Hepatocyte (in vitro differentiated cells): ENCODE measurements at regions not wholly inside any gene's neighbourhood (a gene's known extent, or its start where the extent isn't known, plus 50 kb on each side); places are given as distances from the start of the nearest gene placed in this dataset.

Experiments used
- CTCF ChIP-seq: fragments of 200-600 bp; sonication (generic); IDR thresholded peaks from 2 replicates; pipeline ENCODE4 v1.5.1; 2016; ENCODE audit warnings: antibody characterized with exemption, mild to moderate bottlenecking; ENCODE audit not compliant: poor library complexity
- EZH2 ChIP-seq: fragments of 200-600 bp; sonication (generic); IDR thresholded peaks from 2 replicates; pipeline ENCODE4 v1.6.1; 2016; ENCODE audit warnings: antibody characterized with exemption, mild to moderate bottlenecking, borderline replicate concordance
- EZH2phosphoT487 ChIP-seq: fragments of 200-600 bp; sonication (generic); IDR thresholded peaks from one replicate; pipeline ENCODE4 v1.6.1; 2018; ENCODE audit warnings: antibody characterized with exemption, mild to moderate bottlenecking, low read depth, moderate library complexity; ENCODE audit not compliant: unreplicated experiment, severe bottlenecking

- TF ChIP-seq CTCF, result no peak
- no peak for TF ChIP-seq EZH2phosphoT487
- TF ChIP-seq EZH2, result no peak
Measured at GRCh38 chr12:46553266-46553665, 180.7 kb upstream of the SLC38A2 start.
